ENCODE measurements at regions not wholly inside any gene's neighbourhood (a gene's known extent, or its start where the extent isn't known, plus 50 kb on each side); places are given as distances from the start of the nearest gene placed in this dataset.

GRCh38 chr14:28944605-28945004 lies 178.0 kb downstream of the FOXG1 start:
- Histone ChIP-seq H3K18ac (ENCODE audit: extremely low read depth, low read length) (no peak overlapping the region), H2BK12ac (ENCODE audit: low read depth, low read length) (no peak overlapping the region), H3K56ac (replicated peaks; ENCODE audit: insufficient read length, low read depth, low read length) (no peak overlapping the region), H4K20me1 (replicated peaks in 1 of 2; ENCODE audit: control insufficient read depth in 1 of 2, insufficient read depth in 2 of 2, low read length in 2 of 2) (no peaks in the 10 kb centered on the region), H3K79me2 (ENCODE audit: control insufficient read depth in 1 of 2, insufficient read depth in 2 of 2, low read length in 2 of 2) (no peaks in the 10 kb centered on the region), H3K23me2 (ENCODE audit: low read depth, low read length) (no peaks in the 10 kb centered on the region; the same call in 1 of the 2 replicates), H2AK5ac (ENCODE audit: low read depth, low read length) (no peak overlapping the region), H4K91ac (replicated peaks; ENCODE audit: insufficient read length, low read length) (no peak overlapping the region), H2BK5ac (ENCODE audit: low read depth, low read length) (no peak overlapping the region), H2BK15ac (ENCODE audit: low read length) (no peak overlapping the region), H3K4me3 (ENCODE audit: extremely low read depth in 1 of 4, insufficient read depth in 2 of 4, low read depth in 3 of 4, low read length in 4 of 4) (no peak overlapping the region), H3K14ac (ENCODE audit: insufficient read length) (no peak overlapping the region), H3K4ac (replicated peaks; ENCODE audit: insufficient read length, low read depth, low read length) (no peak overlapping the region), H3K9ac (replicated peaks in 1 of 4; ENCODE audit: extremely low read depth in 1 of 4, low read depth in 3 of 4, low read length in 3 of 4) (no peak overlapping the region), H4K8ac (ENCODE audit: extremely low read depth, insufficient read depth, low read length) (no peak overlapping the region), H3K36me3 (ENCODE audit: control insufficient read depth in 2 of 4, insufficient read depth in 4 of 4, low read length in 3 of 4) (no peaks in the 10 kb centered on the region), H3K27me3 (replicated peaks in 1 of 4; ENCODE audit: control insufficient read depth in 3 of 4, extremely low read depth in 1 of 4, insufficient read depth in 3 of 4, low read length in 3 of 4) (no peaks in the 10 kb centered on the region), H3K27ac (ENCODE audit: low read depth, low read length) (no peak overlapping the region), H3K4me1 (replicated peaks in 1 of 4; ENCODE audit: control insufficient read depth in 3 of 4, insufficient read depth in 4 of 4, low read length in 3 of 4) (no peaks in the 10 kb centered on the region), H4K5ac (ENCODE audit: insufficient read length, low read depth, low read length) (no peak overlapping the region), H2BK120ac (replicated peaks; ENCODE audit: low read depth, low read length) (no peak overlapping the region), H3K23ac (ENCODE audit: insufficient read length) (no peak overlapping the region), H3K9me3 (ENCODE audit: insufficient read depth in 2 of 2, low read depth in 1 of 2, low read length in 1 of 2) (no peaks in the 10 kb centered on the region), H2BK20ac (ENCODE audit: low read length) (no peak overlapping the region), H2AFZ (ENCODE audit: low read length) (no peak overlapping the region), H3K4me2 (ENCODE audit: insufficient read depth in 1 of 2, low read depth in 2 of 2, low read length in 2 of 2) (no peak overlapping the region), H3K79me1 (ENCODE audit: low read depth, low read length) (no peaks in the 10 kb centered on the region)
- DNase-seq (ENCODE audit: low read depth in 1 of 2, low spot score in 2 of 2) (no peak), FAIRE-seq (no peak)
- ChIA-PET POLR2A (ENCODE audit: partially characterized antibody) (no interaction called here), CTCF (ENCODE audit: partially characterized antibody) (no interaction called here)
- 87% methylated on average over 2 of the region's 2 CpGs; no CpG with 5 or more reads in 1 of the 2 experiments for WGBS, 2 experiments (ENCODE audit: extremely low coverage in 1 of 2, insufficient coverage in 1 of 2, insufficient read length in 1 of 2, insufficient replicate concordance in 2 of 2, low coverage in 1 of 2, low lambda C conversion rate in 2 of 2, missing lambda C conversion rate in 1 of 2)
- TF ChIP-seq EGR1 (IDR thresholded peaks at IDR 0.05; ENCODE audit: borderline replicate concordance, low read depth, low read length) = no peak
- no peak for TF ChIP-seq POLR2A (IDR thresholded peaks at IDR 0.05; ENCODE audit: control extremely low read depth in 1 of 2, low read depth in 2 of 2, low read length in 2 of 2)
- TF ChIP-seq CHD1 (IDR thresholded peaks at IDR 0.05; ENCODE audit: low read depth, low read length) = no peak
- TF ChIP-seq BRCA1 (IDR thresholded peaks at IDR 0.05; ENCODE audit: low read depth, low read length) = no peak
- TF ChIP-seq POU5F1 (IDR thresholded peaks at IDR 0.05; ENCODE audit: low read depth, low read length) = no peak
- no peak for TF ChIP-seq CHD2 (IDR thresholded peaks at IDR 0.05; ENCODE audit: low read length)
- TF ChIP-seq CREB1 (IDR thresholded peaks at IDR 0.05) = no peak
- no peak for TF ChIP-seq HDAC2 (IDR thresholded peaks at IDR 0.05; ENCODE audit: borderline replicate concordance in 1 of 2, low read depth in 2 of 2, low read length in 2 of 2)
- no peak for TF ChIP-seq E2F6 (IDR thresholded peaks at IDR 0.05)
- TF ChIP-seq ZNF274 (IDR thresholded peaks at IDR 0.05; ENCODE audit: borderline replicate concordance, extremely low read depth, low read length) = no peak
- no peak for TF ChIP-seq KDM4A (IDR thresholded peaks at IDR 0.05; ENCODE audit: low read depth, low read length, severe bottlenecking)
- TF ChIP-seq TEAD4 (IDR thresholded peaks at IDR 0.05; ENCODE audit: low read depth, low read length) = no peak
- no peak for TF ChIP-seq FOSL1 (IDR thresholded peaks at IDR 0.05; ENCODE audit: insufficient read depth, low read depth, low read length)
- TF ChIP-seq TCF12 (IDR thresholded peaks at IDR 0.05; ENCODE audit: low read depth, low read length) = no peak
- TF ChIP-seq SP2 (IDR thresholded peaks at IDR 0.05; ENCODE audit: low read length) = no peak
- TF ChIP-seq SRF (IDR thresholded peaks at IDR 0.05; ENCODE audit: low read depth, low read length) = no peak
